ENCODE measurements at regions not wholly inside any gene's neighbourhood (a gene's known extent, or its start where the extent isn't known, plus 50 kb on each side); places are given as distances from the start of the nearest gene placed in this dataset.

GRCh38 chr18:71352618-71353017 lies 1063.8 kb downstream of the SOCS6 start:
- no peak for TF ChIP-seq CTCF (IDR thresholded peaks at IDR 0.05; ENCODE audit: extremely low read depth, insufficient read depth, missing control alignments)
- in situ Hi-C loops (cut with MboI; ENCODE audit: low pct_unique_long_range_greater_than_20kb, low sequenced_read_pairs, unreplicated experiment): no loop called here
- no peak for DNase-seq (ENCODE audit: low spot score)

GRCh38 chr18:71336576-71337210 lies 1047.8 kb downstream of the SOCS6 start:
- DNase-seq (ENCODE audit: low spot score): no peak
- no peak for TF ChIP-seq CTCF (IDR thresholded peaks at IDR 0.05; ENCODE audit: extremely low read depth, insufficient read depth, missing control alignments)
- in situ Hi-C loops (cut with MboI; ENCODE audit: low pct_unique_long_range_greater_than_20kb, low sequenced_read_pairs, unreplicated experiment): no loop called here

- no peak for TF ChIP-seq CTCF (IDR thresholded peaks at IDR 0.05; ENCODE audit: extremely low read depth, insufficient read depth, missing control alignments)
- DNase-seq (ENCODE audit: low spot score): no peak
- in situ Hi-C loops (cut with MboI; ENCODE audit: low pct_unique_long_range_greater_than_20kb, low sequenced_read_pairs, unreplicated experiment): no loop called here
Observed at GRCh38 chr18:71329563-71329962, 1040.7 kb downstream of the SOCS6 start.

- no peak for TF ChIP-seq CTCF (IDR thresholded peaks at IDR 0.05; ENCODE audit: extremely low read depth, insufficient read depth, missing control alignments)
- in situ Hi-C loops (cut with MboI; ENCODE audit: low pct_unique_long_range_greater_than_20kb, low sequenced_read_pairs, unreplicated experiment): no loop called here
- no peak for DNase-seq (ENCODE audit: low spot score)
Observed at GRCh38 chr18:71329114-71329513, 1040.3 kb downstream of the SOCS6 start.

- in situ Hi-C loops (cut with MboI; ENCODE audit: low pct_unique_long_range_greater_than_20kb, low sequenced_read_pairs, unreplicated experiment): no loop called here
- no peak for TF ChIP-seq CTCF (IDR thresholded peaks at IDR 0.05; ENCODE audit: extremely low read depth, insufficient read depth, missing control alignments)
- no peak for DNase-seq (ENCODE audit: low spot score)
Observed at GRCh38 chr18:71327850-71328249, 1039.0 kb downstream of the SOCS6 start.

GRCh38 chr18:71327441-71327840 lies 1038.6 kb downstream of the SOCS6 start:
- DNase-seq (ENCODE audit: low spot score): no peak
- TF ChIP-seq CTCF (IDR thresholded peaks at IDR 0.05; ENCODE audit: extremely low read depth, insufficient read depth, missing control alignments): no peak
- in situ Hi-C loops (cut with MboI; ENCODE audit: low pct_unique_long_range_greater_than_20kb, low sequenced_read_pairs, unreplicated experiment): no loop called here
